HG03342 (cell line): ENCODE measurements at regions not wholly inside any gene's neighbourhood (a gene's known extent, or its start where the extent isn't known, plus 50 kb on each side); places are given as distances from the start of the nearest gene placed in this dataset.

Source experiments
- ATAC-seq: cut with Tn5 transposase; IDR thresholded peaks from one replicate; pipeline ENCODE4 v1.9.1; 2021; ENCODE audit warnings: mild to moderate bottlenecking, moderate library complexity; ENCODE audit not compliant: unreplicated experiment

- peak; percentile 76 for ATAC-seq
These were observed 60.9 kb upstream of the PIP5K1B start for GRCh38 chr9:68643901-68644809.

- no peak for ATAC-seq
These were observed 60.2 kb upstream of the PIP5K1B start for GRCh38 chr9:68644831-68645230.

GRCh38 chr9:68648164-68648563 is 56.9 kb upstream of the PIP5K1B start:
- no peak for ATAC-seq

- ATAC-seq = no peak
These were observed 56.1 kb upstream of the PIP5K1B start for GRCh38 chr9:68648971-68649370.

- no peak for ATAC-seq
These were observed 53.7 kb upstream of the PIP5K1B start for GRCh38 chr9:68651280-68651893.

GRCh38 chr9:68653141-68653595 is 51.9 kb upstream of the PIP5K1B start:
- ATAC-seq = peak; percentile 81

GRCh38 chr9:68654075-68654474 is 51.0 kb upstream of the PIP5K1B start:
- no peak for ATAC-seq
